Parathyroid adenoma (tissue), 2 donors: ENCODE measurements at regions not wholly inside any gene's neighbourhood (a gene's known extent, or its start where the extent isn't known, plus 50 kb on each side); places are given as distances from the start of the nearest gene placed in this dataset.

Experiments
- H2AFZ ChIP-seq: fragments of 300-600 bp; sonication (generic); one replicate; pipeline ENCODE4 v1.7.0; 2017; ENCODE audit warnings: antibody characterized with exemption, mild to moderate bottlenecking
- H3K27ac ChIP-seq: fragments of 300-600 bp; sonication (generic); one replicate; pipeline ENCODE4 v1.7.0; 2017
- H3K27me3 ChIP-seq: fragments of 300-600 bp; sonication (generic); one replicate; pipeline ENCODE4 v1.7.0; 2017; ENCODE audit warnings: low read length; ENCODE audit not compliant: control insufficient read depth, insufficient read depth
- H3K36me3 ChIP-seq: fragments of 300-600 bp; sonication (generic); one replicate; pipeline ENCODE4 v1.7.0; 2017; ENCODE audit warnings: low read length; ENCODE audit not compliant: control insufficient read depth, insufficient read depth
- H3K4me1 ChIP-seq: fragments of 300-600 bp; sonication (generic); one replicate; pipeline ENCODE4 v1.7.0; 2017; ENCODE audit warnings: control low read depth
- H3K4me2 ChIP-seq: fragments of 300-600 bp; sonication (generic); one replicate; pipeline ENCODE4 v1.7.0; 2017; ENCODE audit warnings: low read length
- H3K4me3 ChIP-seq: fragments of 300-600 bp; sonication (generic); one replicate; pipeline ENCODE4 v1.7.0; 2017; ENCODE audit warnings: low read depth, low read length
- H3K79me2 ChIP-seq: fragments of 300-600 bp; sonication (generic); one replicate; pipeline ENCODE4 v1.7.0; 2017; ENCODE audit warnings: control low read depth
- H3K9ac ChIP-seq: fragments of 300-600 bp; sonication (generic); one replicate; pipeline ENCODE4 v1.7.0; 2017; ENCODE audit warnings: mild to moderate bottlenecking
- H3K9me3 ChIP-seq: fragments of 300-600 bp; sonication (generic); one replicate; pipeline ENCODE4 v1.7.0; 2017; ENCODE audit warnings: low read length; ENCODE audit not compliant: control insufficient read depth
- TF ChIP-seq, protein P1 (sequence below): fragments of 300-600 bp; sonication (generic); IDR thresholded peaks from one replicate; pipeline ENCODE4 v1.7.0; 2017; ENCODE audit warnings: antibody characterized with exemption, mild to moderate bottlenecking
- donor health status: primary hyperparathyroidism.

DNA sequence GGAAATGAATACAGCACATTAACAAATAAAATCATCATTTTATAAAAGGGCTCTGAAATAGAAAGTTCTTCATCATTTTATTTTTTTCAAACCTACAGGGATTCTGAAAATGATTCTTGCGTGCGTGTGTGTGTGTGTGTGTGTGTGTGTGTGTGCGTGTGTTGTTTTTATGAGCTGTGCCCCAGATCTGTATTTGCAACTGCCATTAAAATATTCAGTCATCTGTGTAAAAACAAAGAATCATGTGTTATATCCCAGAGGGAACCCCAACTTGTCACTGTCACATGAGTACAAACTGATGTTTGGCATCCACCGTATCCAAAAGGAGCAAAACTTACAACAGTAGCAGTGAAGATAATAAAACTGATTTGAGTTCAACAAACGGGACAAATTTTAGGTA lies 635.4 kb upstream of the PFKP start:
- TF ChIP-seq, protein P1, sequence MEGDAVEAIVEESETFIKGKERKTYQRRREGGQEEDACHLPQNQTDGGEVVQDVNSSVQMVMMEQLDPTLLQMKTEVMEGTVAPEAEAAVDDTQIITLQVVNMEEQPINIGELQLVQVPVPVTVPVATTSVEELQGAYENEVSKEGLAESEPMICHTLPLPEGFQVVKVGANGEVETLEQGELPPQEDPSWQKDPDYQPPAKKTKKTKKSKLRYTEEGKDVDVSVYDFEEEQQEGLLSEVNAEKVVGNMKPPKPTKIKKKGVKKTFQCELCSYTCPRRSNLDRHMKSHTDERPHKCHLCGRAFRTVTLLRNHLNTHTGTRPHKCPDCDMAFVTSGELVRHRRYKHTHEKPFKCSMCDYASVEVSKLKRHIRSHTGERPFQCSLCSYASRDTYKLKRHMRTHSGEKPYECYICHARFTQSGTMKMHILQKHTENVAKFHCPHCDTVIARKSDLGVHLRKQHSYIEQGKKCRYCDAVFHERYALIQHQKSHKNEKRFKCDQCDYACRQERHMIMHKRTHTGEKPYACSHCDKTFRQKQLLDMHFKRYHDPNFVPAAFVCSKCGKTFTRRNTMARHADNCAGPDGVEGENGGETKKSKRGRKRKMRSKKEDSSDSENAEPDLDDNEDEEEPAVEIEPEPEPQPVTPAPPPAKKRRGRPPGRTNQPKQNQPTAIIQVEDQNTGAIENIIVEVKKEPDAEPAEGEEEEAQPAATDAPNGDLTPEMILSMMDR: no peak
- no peaks in the 10 kb centered on the region for H3K36me3 ChIP-seq
- no peaks in the 10 kb centered on the region for H3K4me1 ChIP-seq
- no peak overlapping the region for H3K9ac ChIP-seq
- H3K27ac ChIP-seq: no peak overlapping the region
- no peaks in the 10 kb centered on the region for H3K27me3 ChIP-seq
- H3K9me3 ChIP-seq: no peaks in the 10 kb centered on the region
- H2AFZ ChIP-seq: no peak overlapping the region
- no peak overlapping the region for H3K4me3 ChIP-seq
- H3K79me2 ChIP-seq: no peaks in the 10 kb centered on the region
- no peak overlapping the region for H3K4me2 ChIP-seq

DNA sequence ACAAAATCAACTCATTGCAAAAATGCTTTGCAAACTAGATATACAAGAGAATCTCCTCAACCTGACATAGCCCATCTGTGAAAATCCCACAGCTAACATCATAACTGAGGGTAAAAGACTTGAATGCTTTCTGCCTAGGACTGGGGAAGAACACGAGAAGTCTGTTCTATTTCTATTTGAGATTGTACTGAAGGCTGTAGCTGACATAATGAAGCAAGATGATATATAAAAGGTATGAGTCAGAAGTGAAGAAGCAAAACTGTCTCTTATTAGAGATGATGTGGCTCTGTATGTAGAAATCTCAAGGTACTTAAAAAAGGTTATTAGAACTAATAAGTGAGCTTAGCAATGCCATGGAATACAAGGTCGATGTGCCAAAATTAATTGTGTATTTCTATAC lies 639.9 kb upstream of the PFKP start:
- Histone ChIP-seq H3K9me3 (no peaks in the 10 kb centered on the region), H3K79me2 (no peaks in the 10 kb centered on the region), H3K27ac (no peak overlapping the region), H3K27me3 (no peaks in the 10 kb centered on the region), H3K4me1 (no peaks in the 10 kb centered on the region), H3K9ac (no peak overlapping the region), H3K4me3 (no peak overlapping the region), H2AFZ (no peak overlapping the region), H3K36me3 (no peaks in the 10 kb centered on the region), H3K4me2 (no peak overlapping the region)
- TF ChIP-seq, protein P1: no peak

DNA sequence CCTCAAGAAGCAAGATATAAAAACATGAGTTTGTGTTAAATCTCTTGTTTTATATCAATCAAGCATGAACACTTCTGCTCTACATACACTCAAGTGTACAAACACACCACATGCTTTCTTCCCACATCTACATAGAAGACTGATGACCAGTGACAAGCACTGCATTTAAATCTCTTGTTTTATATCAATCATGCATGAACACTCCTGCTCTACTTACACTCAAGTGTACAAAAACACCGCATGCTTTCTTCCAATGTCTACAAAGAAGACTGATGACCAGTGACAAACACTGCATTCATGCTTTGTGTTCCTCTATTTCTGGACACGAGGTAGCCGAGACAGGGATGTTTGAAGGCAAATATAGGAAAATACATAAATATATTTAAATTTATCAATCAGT lies 642.0 kb upstream of the PFKP start:
- Histone ChIP-seq H3K9ac (no peak overlapping the region), H3K9me3 (no peaks in the 10 kb centered on the region), H3K36me3 (no peaks in the 10 kb centered on the region), H3K79me2 (no peaks in the 10 kb centered on the region), H3K4me1 (no peaks in the 10 kb centered on the region), H3K27me3 (no peaks in the 10 kb centered on the region), H3K4me2 (no peak overlapping the region), H3K27ac (no peak overlapping the region), H2AFZ (no peak overlapping the region), H3K4me3 (no peak overlapping the region)
- TF ChIP-seq, protein P1: no peak

DNA sequence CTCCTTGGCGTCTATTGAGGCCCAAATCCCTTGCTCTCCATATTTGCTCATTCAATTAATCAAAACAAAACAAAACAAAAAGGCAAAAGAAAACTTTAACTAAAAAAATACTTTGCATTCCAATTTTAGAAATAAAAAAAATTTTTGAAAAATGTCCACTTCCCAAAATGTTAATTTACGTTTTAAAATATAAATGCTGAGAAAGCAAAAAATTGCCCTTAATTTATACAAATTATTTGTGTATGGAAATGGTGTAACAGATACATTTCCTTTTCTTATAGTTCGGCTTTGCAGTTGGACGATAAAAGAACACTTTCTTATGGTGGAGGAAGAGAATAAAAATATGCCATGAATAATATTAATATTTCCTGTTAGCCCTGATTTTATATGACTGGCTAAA lies 652.8 kb upstream of the PFKP start:
- H3K4me2 ChIP-seq: no peak overlapping the region
- H3K4me3 ChIP-seq: no peak overlapping the region
- H3K4me1 ChIP-seq: no peaks in the 10 kb centered on the region
- TF ChIP-seq, protein P1: no peak
- no peaks in the 10 kb centered on the region for H3K27me3 ChIP-seq
- H3K27ac ChIP-seq: no peak overlapping the region
- H3K79me2 ChIP-seq: no peaks in the 10 kb centered on the region
- H3K36me3 ChIP-seq: no peaks in the 10 kb centered on the region
- H2AFZ ChIP-seq: no peak overlapping the region
- H3K9ac ChIP-seq: no peak overlapping the region
- no peaks in the 10 kb centered on the region for H3K9me3 ChIP-seq

DNA sequence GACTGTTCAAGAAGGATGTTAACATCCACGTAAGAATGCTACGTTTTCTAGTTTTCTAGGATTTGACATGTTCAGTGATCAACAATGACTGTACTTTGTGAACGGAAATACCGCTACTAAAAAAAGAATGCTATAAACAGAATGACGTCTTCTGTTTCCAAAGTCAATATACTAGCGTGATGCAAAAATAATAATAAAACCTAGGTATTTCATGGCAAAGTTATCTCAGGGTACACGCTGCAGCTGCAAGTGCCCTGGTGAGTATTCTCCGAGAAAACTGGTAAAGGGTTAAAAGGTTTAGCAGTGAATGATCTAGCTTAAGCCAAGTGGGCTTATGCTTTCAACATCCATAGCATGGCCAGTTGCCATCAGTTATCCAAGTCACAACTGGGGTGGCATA lies 653.3 kb upstream of the PFKP start:
- H2AFZ ChIP-seq: no peak overlapping the region
- H3K79me2 ChIP-seq: no peaks in the 10 kb centered on the region
- no peak overlapping the region for H3K9ac ChIP-seq
- no peaks in the 10 kb centered on the region for H3K9me3 ChIP-seq
- H3K27me3 ChIP-seq: no peaks in the 10 kb centered on the region
- TF ChIP-seq, protein P1: no peak
- no peak overlapping the region for H3K4me3 ChIP-seq
- no peaks in the 10 kb centered on the region for H3K4me1 ChIP-seq
- H3K27ac ChIP-seq: no peak overlapping the region
- H3K4me2 ChIP-seq: no peak overlapping the region
- H3K36me3 ChIP-seq: no peaks in the 10 kb centered on the region
